ENCODE measurements at regions not wholly inside any gene's neighbourhood (a gene's known extent, or its start where the extent isn't known, plus 50 kb on each side); places are given as distances from the start of the nearest gene placed in this dataset.

- no peak overlapping the region for H3K27ac Mint-ChIP-seq (ENCODE audit: low read depth, unreplicated experiment)
- H3K9me3 Mint-ChIP-seq (ENCODE audit: unreplicated experiment), result peaks cover 23% of the 10 kb centered on the region
- no peak for TF ChIP-seq CTCF (IDR thresholded peaks at IDR 0.05; ENCODE audit: unreplicated experiment)
- CTCF ChIA-PET, result no interaction called here
- no peaks in the 10 kb centered on the region for H3K4me1 Mint-ChIP-seq (ENCODE audit: insufficient read depth, unreplicated experiment)
- no TSS peak for BruUV-seq (replicated peaks)
- POLR2A ChIA-PET, result no interaction called here
- intact Hi-C loops (cut with micrococcal nuclease), result no loop called here
- no peaks in the 10 kb centered on the region for H3K27me3 Mint-ChIP-seq (ENCODE audit: insufficient read depth, unreplicated experiment)
- DNase-seq (ENCODE audit: unreplicated experiment), result no peak
- no peaks in the 10 kb centered on the region for H3K36me3 Mint-ChIP-seq (ENCODE audit: insufficient read depth, unreplicated experiment)
- H3K4me3 Mint-ChIP-seq (ENCODE audit: unreplicated experiment), result no peak overlapping the region
Observed at GRCh38 chr20:12687476-12687875, 321.3 kb upstream of the SPTLC3 start.

GRCh38 chr20:12695937-12696336 lies 312.8 kb upstream of the SPTLC3 start:
- POLR2A ChIA-PET, result no interaction called here
- H3K4me3 Mint-ChIP-seq (ENCODE audit: unreplicated experiment), result no peak overlapping the region
- no peak for DNase-seq (ENCODE audit: unreplicated experiment)
- intact Hi-C loops (cut with micrococcal nuclease), result no loop called here
- H3K36me3 Mint-ChIP-seq (ENCODE audit: insufficient read depth, unreplicated experiment), result no peaks in the 10 kb centered on the region
- no peak overlapping the region for H3K27ac Mint-ChIP-seq (ENCODE audit: low read depth, unreplicated experiment)
- BruUV-seq (replicated peaks), result no TSS peak
- CTCF ChIA-PET, result interaction anchor here (1.2 kb wide), 1 partner anchor 14 kb away, joined by 3 read pairs; no protein-coding TSS in a partner anchor
- no peak for TF ChIP-seq CTCF (IDR thresholded peaks at IDR 0.05; ENCODE audit: unreplicated experiment)
- H3K9me3 Mint-ChIP-seq (ENCODE audit: unreplicated experiment), result peaks cover 4% of the 10 kb centered on the region
- no peaks in the 10 kb centered on the region for H3K4me1 Mint-ChIP-seq (ENCODE audit: insufficient read depth, unreplicated experiment)
- H3K27me3 Mint-ChIP-seq (ENCODE audit: insufficient read depth, unreplicated experiment), result no peaks in the 10 kb centered on the region

- ChIA-PET POLR2A (no interaction called here), CTCF (interaction anchor here (0.7 kb wide), 1 partner anchor 64 kb away, joined by 4 read pairs; no protein-coding TSS in a partner anchor)
- Mint-ChIP-seq H3K27ac (ENCODE audit: low read depth, unreplicated experiment) (no peak overlapping the region), H3K4me1 (ENCODE audit: insufficient read depth, unreplicated experiment) (no peaks in the 10 kb centered on the region), H3K4me3 (ENCODE audit: unreplicated experiment) (no peak overlapping the region), H3K36me3 (ENCODE audit: insufficient read depth, unreplicated experiment) (no peaks in the 10 kb centered on the region), H3K27me3 (ENCODE audit: insufficient read depth, unreplicated experiment) (no peaks in the 10 kb centered on the region), H3K9me3 (ENCODE audit: unreplicated experiment) (peaks cover 6% of the 10 kb centered on the region)
- TF ChIP-seq CTCF (IDR thresholded peaks at IDR 0.05; ENCODE audit: unreplicated experiment), result no peak
- DNase-seq (ENCODE audit: unreplicated experiment), result no peak
- intact Hi-C loops (cut with micrococcal nuclease), result no loop called here
- BruUV-seq (replicated peaks), result no TSS peak
Observed at GRCh38 chr20:12698817-12699216, 310.0 kb upstream of the SPTLC3 start.

GRCh38 chr20:12699374-12700228 lies 309.2 kb upstream of the SPTLC3 start:
- H3K4me1 Mint-ChIP-seq (ENCODE audit: insufficient read depth, unreplicated experiment), result no peaks in the 10 kb centered on the region

More at GRCh38 chr20:12699374-12700228, 309.2 kb upstream of the SPTLC3 start:
- ChIA-PET POLR2A (interaction anchor here (0.6 kb wide), 1 partner anchor 24 kb away, joined by 3 read pairs; no protein-coding TSS in a partner anchor), CTCF (interaction anchor here (0.6 to 0.7 kb wide), 2 partner anchors 64 to 704 kb away, joined by 3 to 4 read pairs; no protein-coding TSS in a partner anchor)
- no TSS peak for BruUV-seq (replicated peaks)
- H3K4me3 Mint-ChIP-seq (ENCODE audit: unreplicated experiment), result no peak overlapping the region
- no peaks in the 10 kb centered on the region for H3K27me3 Mint-ChIP-seq (ENCODE audit: insufficient read depth, unreplicated experiment)
- no peaks in the 10 kb centered on the region for H3K36me3 Mint-ChIP-seq (ENCODE audit: insufficient read depth, unreplicated experiment)
- H3K27ac Mint-ChIP-seq (ENCODE audit: low read depth, unreplicated experiment), result no peak overlapping the region
- DNase-seq (ENCODE audit: unreplicated experiment), result no peak
- intact Hi-C loops (cut with micrococcal nuclease), result no loop called here
- peaks cover 6% of the 10 kb centered on the region for H3K9me3 Mint-ChIP-seq (ENCODE audit: unreplicated experiment)
- TF ChIP-seq CTCF (IDR thresholded peaks at IDR 0.05; ENCODE audit: unreplicated experiment), result no peak

Measured in MCF 10A (cell line).